ENCODE measurements at regions not wholly inside any gene's neighbourhood (a gene's known extent, or its start where the extent isn't known, plus 50 kb on each side); places are given as distances from the start of the nearest gene placed in this dataset.
"Not testable (repeated sequence)": the region's sequence is repeated elsewhere in the genome, so short reads cannot be mapped to it uniquely, and the experiment has no call there.

- H3K27ac ChIP-seq (ENCODE audit: low read length) = no peak overlapping the region
- no peak for DNase-seq
- WGBS (ENCODE audit: insufficient coverage) = 44% methylated on average over 33 of the region's 34 CpGs
- peaks cover 3% of the 10 kb centered on the region for H3K36me3 ChIP-seq (ENCODE audit: control insufficient read depth, insufficient read depth, low read length)
- peaks cover 67% of the 10 kb centered on the region for H3K4me1 ChIP-seq (ENCODE audit: control insufficient read depth, insufficient read depth, low read length)
- H3K9me3 ChIP-seq (replicated peaks; ENCODE audit: control insufficient read depth, low read depth, low read length) = no peaks in the 10 kb centered on the region
- no peak overlapping the region for H3K4me3 ChIP-seq (ENCODE audit: low read length)
- peaks cover 8% of the 10 kb centered on the region for H3K27me3 ChIP-seq (ENCODE audit: control insufficient read depth, insufficient read depth, low read length)
Observed at GRCh38 chr4:3371033-3372001, 70.5 kb upstream of the HGFAC start.

GRCh38 chr4:3372264-3372932 is 69.4 kb upstream of the HGFAC start:
- WGBS (ENCODE audit: insufficient coverage) = 78% methylated on average over 17 of the region's 23 CpGs
- DNase-seq = no peak
- Histone ChIP-seq H3K9me3 (replicated peaks; ENCODE audit: control insufficient read depth, low read depth, low read length) (no peaks in the 10 kb centered on the region), H3K27ac (ENCODE audit: low read length) (no peak overlapping the region), H3K36me3 (ENCODE audit: control insufficient read depth, insufficient read depth, low read length) (peaks cover 4% of the 10 kb centered on the region), H3K4me3 (ENCODE audit: low read length) (no peak overlapping the region), H3K27me3 (ENCODE audit: control insufficient read depth, insufficient read depth, low read length) (peaks cover 8% of the 10 kb centered on the region), H3K4me1 (ENCODE audit: control insufficient read depth, insufficient read depth, low read length) (peaks cover 58% of the 10 kb centered on the region)

- Histone ChIP-seq H3K36me3 (ENCODE audit: control insufficient read depth, insufficient read depth, low read length) (peaks cover 4% of the 10 kb centered on the region), H3K4me3 (ENCODE audit: low read length) (no peak overlapping the region), H3K9me3 (replicated peaks; ENCODE audit: control insufficient read depth, low read depth, low read length) (no peaks in the 10 kb centered on the region), H3K4me1 (ENCODE audit: control insufficient read depth, insufficient read depth, low read length) (peaks cover 52% of the 10 kb centered on the region), H3K27ac (ENCODE audit: low read length) (no peak overlapping the region), H3K27me3 (ENCODE audit: control insufficient read depth, insufficient read depth, low read length) (peaks cover 8% of the 10 kb centered on the region)
- DNase-seq = peak; percentile 77
- 79% methylated on average over 26 of the region's 28 CpGs for WGBS (ENCODE audit: insufficient coverage)
Observed at GRCh38 chr4:3372933-3373465, 68.8 kb upstream of the HGFAC start.

- 92% methylated on average over 15 of the region's 19 CpGs for WGBS (ENCODE audit: insufficient coverage)
- DNase-seq = no peak
- Histone ChIP-seq H3K36me3 (ENCODE audit: control insufficient read depth, insufficient read depth, low read length) (peaks cover 4% of the 10 kb centered on the region), H3K9me3 (replicated peaks; ENCODE audit: control insufficient read depth, low read depth, low read length) (no peaks in the 10 kb centered on the region), H3K4me1 (ENCODE audit: control insufficient read depth, insufficient read depth, low read length) (peaks cover 49% of the 10 kb centered on the region), H3K4me3 (ENCODE audit: low read length) (no peak overlapping the region), H3K27me3 (ENCODE audit: control insufficient read depth, insufficient read depth, low read length) (peaks cover 8% of the 10 kb centered on the region), H3K27ac (ENCODE audit: low read length) (no peak overlapping the region)
Observed at GRCh38 chr4:3373468-3373867, 68.3 kb upstream of the HGFAC start.

GRCh38 chr4:3374011-3374645 is 67.6 kb upstream of the HGFAC start:
- WGBS (ENCODE audit: insufficient coverage) = 96% methylated on average over 26 of the region's 29 CpGs
- peaks cover 7% of the 10 kb centered on the region for H3K36me3 ChIP-seq (ENCODE audit: control insufficient read depth, insufficient read depth, low read length)
- no peaks in the 10 kb centered on the region for H3K9me3 ChIP-seq (replicated peaks; ENCODE audit: control insufficient read depth, low read depth, low read length)

GRCh38 chr4:3374667-3375066 is 67.1 kb upstream of the HGFAC start:
- 94% methylated on average over 11 of the region's 11 CpGs for WGBS (ENCODE audit: insufficient coverage)
- Histone ChIP-seq H3K27ac (ENCODE audit: low read length) (no peak overlapping the region), H3K9me3 (replicated peaks; ENCODE audit: control insufficient read depth, low read depth, low read length) (no peaks in the 10 kb centered on the region), H3K4me1 (ENCODE audit: control insufficient read depth, insufficient read depth, low read length) (peaks cover 37% of the 10 kb centered on the region), H3K4me3 (ENCODE audit: low read length) (no peak overlapping the region), H3K36me3 (ENCODE audit: control insufficient read depth, insufficient read depth, low read length) (peaks cover 7% of the 10 kb centered on the region), H3K27me3 (ENCODE audit: control insufficient read depth, insufficient read depth, low read length) (peaks cover 8% of the 10 kb centered on the region)
- no peak for DNase-seq

More at GRCh38 chr4:3374011-3374645, 67.6 kb upstream of the HGFAC start:
- Histone ChIP-seq H3K4me1 (ENCODE audit: control insufficient read depth, insufficient read depth, low read length) (peaks cover 42% of the 10 kb centered on the region), H3K27me3 (ENCODE audit: control insufficient read depth, insufficient read depth, low read length) (peaks cover 8% of the 10 kb centered on the region), H3K27ac (ENCODE audit: low read length) (no peak overlapping the region), H3K4me3 (ENCODE audit: low read length) (no peak overlapping the region)
- DNase-seq = no peak

GRCh38 chr4:3375688-3376087 is 66.1 kb upstream of the HGFAC start:
- Histone ChIP-seq H3K27me3 (ENCODE audit: control insufficient read depth, insufficient read depth, low read length) (peaks cover 8% of the 10 kb centered on the region), H3K27ac (ENCODE audit: low read length) (no peak overlapping the region), H3K4me1 (ENCODE audit: control insufficient read depth, insufficient read depth, low read length) (peaks cover 29% of the 10 kb centered on the region), H3K4me3 (ENCODE audit: low read length) (no peak overlapping the region), H3K9me3 (replicated peaks; ENCODE audit: control insufficient read depth, low read depth, low read length) (peaks cover 8% of the 10 kb centered on the region), H3K36me3 (ENCODE audit: control insufficient read depth, insufficient read depth, low read length) (peaks cover 7% of the 10 kb centered on the region)
- DNase-seq = no peak
- WGBS (ENCODE audit: insufficient coverage) = 61% methylated on average over 6 of the region's 7 CpGs

GRCh38 chr4:3376266-3376665 is 65.5 kb upstream of the HGFAC start:
- H3K4me1 ChIP-seq (ENCODE audit: control insufficient read depth, insufficient read depth, low read length) = peaks cover 25% of the 10 kb centered on the region
- H3K9me3 ChIP-seq (replicated peaks; ENCODE audit: control insufficient read depth, low read depth, low read length) = peaks cover 8% of the 10 kb centered on the region
- no peak for DNase-seq
- 95% methylated on average over 7 of the region's 10 CpGs for WGBS (ENCODE audit: insufficient coverage)
- no peak overlapping the region for H3K27ac ChIP-seq (ENCODE audit: low read length)
- H3K4me3 ChIP-seq (ENCODE audit: low read length) = no peak overlapping the region
- H3K36me3 ChIP-seq (ENCODE audit: control insufficient read depth, insufficient read depth, low read length) = peaks cover 7% of the 10 kb centered on the region
- peaks cover 8% of the 10 kb centered on the region for H3K27me3 ChIP-seq (ENCODE audit: control insufficient read depth, insufficient read depth, low read length)

GRCh38 chr4:3377557-3377956 is 64.2 kb upstream of the HGFAC start:
- no peak for DNase-seq
- H3K9me3 ChIP-seq (replicated peaks; ENCODE audit: control insufficient read depth, low read depth, low read length) = peaks cover 8% of the 10 kb centered on the region
- no peak overlapping the region for H3K27ac ChIP-seq (ENCODE audit: low read length)
- peaks cover 7% of the 10 kb centered on the region for H3K36me3 ChIP-seq (ENCODE audit: control insufficient read depth, insufficient read depth, low read length)
- H3K4me3 ChIP-seq (ENCODE audit: low read length) = no peak overlapping the region
- H3K4me1 ChIP-seq (ENCODE audit: control insufficient read depth, insufficient read depth, low read length) = peaks cover 15% of the 10 kb centered on the region
- WGBS (ENCODE audit: insufficient coverage) = 78% methylated on average over 5 of the region's 6 CpGs
- H3K27me3 ChIP-seq (ENCODE audit: control insufficient read depth, insufficient read depth, low read length) = no peaks in the 10 kb centered on the region

- not testable (repeated sequence) for H3K36me3 ChIP-seq (ENCODE audit: control insufficient read depth, insufficient read depth, low read length); H3K27me3 ChIP-seq (ENCODE audit: control insufficient read depth, insufficient read depth, low read length); H3K27ac ChIP-seq (ENCODE audit: low read length); DNase-seq; H3K9me3 ChIP-seq (replicated peaks; ENCODE audit: control insufficient read depth, low read depth, low read length); H3K4me3 ChIP-seq (ENCODE audit: low read length)
- H3K4me1 ChIP-seq (ENCODE audit: control insufficient read depth, insufficient read depth, low read length) = peaks cover 17% of the 10 kb centered on the region
- 100% methylated on average over 2 of the region's 3 CpGs for WGBS (ENCODE audit: insufficient coverage)
Observed at GRCh38 chr4:3380336-3380735, 61.4 kb upstream of the HGFAC start.

All from muscle of leg (tissue), 3 donors.